ENCODE measurements at regions not wholly inside any gene's neighbourhood (a gene's known extent, or its start where the extent isn't known, plus 50 kb on each side); places are given as distances from the start of the nearest gene placed in this dataset.

GRCh38 chr6:126797981-126798380 lies 320.5 kb upstream of the RSPO3 start:
- H3K4me3 ChIP-seq (replicated peaks; ENCODE audit: low read depth, low read length), result no peak overlapping the region
- no peak for TF ChIP-seq CTCF (IDR thresholded peaks at IDR 0.05; ENCODE audit: low read depth, low read length, missing control alignments)
- no peak for DNase-seq (ENCODE audit: extremely low read depth, low read depth)

- no peak overlapping the region for H3K4me3 ChIP-seq (replicated peaks; ENCODE audit: low read depth, low read length)
- no peak for TF ChIP-seq CTCF (IDR thresholded peaks at IDR 0.05; ENCODE audit: low read depth, low read length, missing control alignments)
- no peak for DNase-seq (ENCODE audit: extremely low read depth, low read depth)
Observed at GRCh38 chr6:126803769-126804168, 314.7 kb upstream of the RSPO3 start.

DNA sequence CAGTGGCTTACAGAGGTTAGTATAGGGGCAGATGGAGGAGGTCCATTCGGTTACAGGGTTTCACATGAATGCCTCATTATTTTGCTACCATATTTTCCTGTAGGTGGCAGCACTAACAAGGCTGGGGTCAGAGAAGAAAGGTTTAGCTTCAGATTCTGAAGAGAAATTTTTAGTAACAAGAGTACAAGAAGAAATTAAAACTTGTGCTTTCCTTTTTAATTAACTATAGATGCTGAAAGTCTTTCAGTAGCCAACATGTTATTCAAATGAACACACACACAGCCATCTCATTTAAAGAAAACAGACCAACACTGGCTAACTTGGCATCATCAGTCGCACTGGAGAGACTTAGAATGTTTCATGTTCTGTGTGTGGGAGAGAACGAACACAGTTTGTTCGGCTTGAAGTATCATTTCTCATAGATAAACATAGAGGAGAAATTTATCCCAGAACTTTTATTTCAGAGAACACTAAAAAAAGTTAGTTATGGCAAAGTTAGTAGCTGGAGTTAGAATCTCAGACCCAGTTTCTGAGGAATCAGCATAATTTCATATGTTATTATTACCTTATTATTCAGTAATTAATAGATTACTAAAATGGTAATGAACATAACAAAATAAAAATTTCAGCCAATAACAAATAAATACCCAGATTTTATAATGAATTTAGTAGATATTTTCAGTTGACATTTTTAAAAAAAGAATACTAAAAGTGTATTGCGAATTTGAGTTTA lies 314.0 kb upstream of the RSPO3 start:
- no peak overlapping the region for H3K4me3 ChIP-seq (replicated peaks; ENCODE audit: low read depth, low read length)
- TF ChIP-seq CTCF (IDR thresholded peaks at IDR 0.05; ENCODE audit: low read depth, low read length, missing control alignments), result peak; percentile 68
- peak; percentile 33 for DNase-seq (ENCODE audit: extremely low read depth, low read depth)

GRCh38 chr6:126805861-126806260 lies 312.6 kb upstream of the RSPO3 start:
- no peak for DNase-seq (ENCODE audit: extremely low read depth, low read depth)
- TF ChIP-seq CTCF (IDR thresholded peaks at IDR 0.05; ENCODE audit: low read depth, low read length, missing control alignments), result no peak
- H3K4me3 ChIP-seq (replicated peaks; ENCODE audit: low read depth, low read length), result no peak overlapping the region

- no peak for TF ChIP-seq CTCF (IDR thresholded peaks at IDR 0.05; ENCODE audit: low read depth, low read length, missing control alignments)
- DNase-seq (ENCODE audit: extremely low read depth, low read depth), result no peak
- H3K4me3 ChIP-seq (replicated peaks; ENCODE audit: low read depth, low read length), result no peak overlapping the region
Observed at GRCh38 chr6:126807876-126808275, 310.6 kb upstream of the RSPO3 start.

- no peak overlapping the region for H3K4me3 ChIP-seq (replicated peaks; ENCODE audit: low read depth, low read length)
- DNase-seq (ENCODE audit: extremely low read depth, low read depth), result no peak
- TF ChIP-seq CTCF (IDR thresholded peaks at IDR 0.05; ENCODE audit: low read depth, low read length, missing control alignments), result no peak
Observed at GRCh38 chr6:126811321-126811720, 307.1 kb upstream of the RSPO3 start.

- no peak for TF ChIP-seq CTCF (IDR thresholded peaks at IDR 0.05; ENCODE audit: low read depth, low read length, missing control alignments)
- no peak for DNase-seq (ENCODE audit: extremely low read depth, low read depth)
- H3K4me3 ChIP-seq (replicated peaks; ENCODE audit: low read depth, low read length), result no peak overlapping the region
Observed at GRCh38 chr6:126812010-126812409, 306.5 kb upstream of the RSPO3 start.
